ENCODE measurements at regions not wholly inside any gene's neighbourhood (a gene's known extent, or its start where the extent isn't known, plus 50 kb on each side); places are given as distances from the start of the nearest gene placed in this dataset.

DNA sequence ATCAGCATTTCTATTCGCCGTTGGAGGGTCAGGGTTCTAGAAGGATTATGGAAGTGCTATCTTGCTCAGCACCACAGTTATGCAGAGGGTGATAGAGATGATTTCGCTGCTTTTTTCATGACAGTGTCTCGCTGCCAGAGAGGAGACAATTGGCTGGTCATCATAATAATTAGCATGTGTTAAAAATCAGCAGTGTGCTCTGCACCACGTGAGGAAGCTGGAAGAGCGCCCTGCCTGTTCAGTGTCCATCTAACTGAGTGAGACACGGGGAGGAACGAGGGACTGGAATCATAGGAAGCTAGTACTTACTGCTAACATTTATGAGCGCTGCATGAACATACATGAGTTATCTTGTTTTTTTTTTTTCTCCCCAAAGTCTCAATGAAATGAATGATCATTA lies 116.2 kb upstream of the PLAAT1 start:
- H3K27me3 ChIP-seq (ENCODE audit: insufficient read depth, low read depth): no peaks in the 10 kb centered on the region
- no peak overlapping the region for H3K4me2 ChIP-seq
- no peak overlapping the region for H3K27ac ChIP-seq
- no peak overlapping the region for H3K9ac ChIP-seq
- TF ChIP-seq, protein P1, sequence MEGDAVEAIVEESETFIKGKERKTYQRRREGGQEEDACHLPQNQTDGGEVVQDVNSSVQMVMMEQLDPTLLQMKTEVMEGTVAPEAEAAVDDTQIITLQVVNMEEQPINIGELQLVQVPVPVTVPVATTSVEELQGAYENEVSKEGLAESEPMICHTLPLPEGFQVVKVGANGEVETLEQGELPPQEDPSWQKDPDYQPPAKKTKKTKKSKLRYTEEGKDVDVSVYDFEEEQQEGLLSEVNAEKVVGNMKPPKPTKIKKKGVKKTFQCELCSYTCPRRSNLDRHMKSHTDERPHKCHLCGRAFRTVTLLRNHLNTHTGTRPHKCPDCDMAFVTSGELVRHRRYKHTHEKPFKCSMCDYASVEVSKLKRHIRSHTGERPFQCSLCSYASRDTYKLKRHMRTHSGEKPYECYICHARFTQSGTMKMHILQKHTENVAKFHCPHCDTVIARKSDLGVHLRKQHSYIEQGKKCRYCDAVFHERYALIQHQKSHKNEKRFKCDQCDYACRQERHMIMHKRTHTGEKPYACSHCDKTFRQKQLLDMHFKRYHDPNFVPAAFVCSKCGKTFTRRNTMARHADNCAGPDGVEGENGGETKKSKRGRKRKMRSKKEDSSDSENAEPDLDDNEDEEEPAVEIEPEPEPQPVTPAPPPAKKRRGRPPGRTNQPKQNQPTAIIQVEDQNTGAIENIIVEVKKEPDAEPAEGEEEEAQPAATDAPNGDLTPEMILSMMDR (conservative IDR thresholded peaks at IDR 0.05; ENCODE audit: low read depth, low read length): no peak
- H2AFZ ChIP-seq (ENCODE audit: low read depth): no peak overlapping the region
- H3K79me2 ChIP-seq (ENCODE audit: insufficient read depth, low read depth): no peaks in the 10 kb centered on the region
- H4K20me1 ChIP-seq (ENCODE audit: insufficient read depth): no peaks in the 10 kb centered on the region
- H3K36me3 ChIP-seq (ENCODE audit: insufficient read depth): no peaks in the 10 kb centered on the region
- H3K4me1 ChIP-seq (ENCODE audit: low read depth, poor library complexity, severe bottlenecking): no peaks in the 10 kb centered on the region
- no peak overlapping the region for H3K4me3 ChIP-seq (IDR thresholded peaks at IDR 0.05; ENCODE audit: insufficient read depth, low read depth, low read length)

DNA sequence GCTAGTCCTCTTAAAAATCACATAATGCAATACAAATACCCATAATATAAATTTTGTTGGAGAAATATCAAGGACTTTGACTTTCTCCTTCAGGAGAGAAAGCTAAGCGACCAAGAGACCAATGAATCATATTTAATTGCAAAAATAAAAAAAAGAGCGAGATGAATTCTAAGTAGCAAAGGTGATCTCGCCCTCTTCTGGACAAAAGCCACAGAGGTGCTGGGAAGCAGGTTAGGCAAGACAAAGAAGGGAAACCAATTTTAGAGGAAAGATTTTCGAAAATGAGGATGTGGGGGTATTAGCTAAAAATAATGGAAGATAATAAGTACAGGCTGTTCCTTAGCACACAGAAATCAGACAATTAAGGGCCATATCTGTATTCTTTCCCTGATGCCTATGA lies 111.4 kb upstream of the PLAAT1 start:
- H2AFZ ChIP-seq (ENCODE audit: low read depth): no peak overlapping the region

DNA sequence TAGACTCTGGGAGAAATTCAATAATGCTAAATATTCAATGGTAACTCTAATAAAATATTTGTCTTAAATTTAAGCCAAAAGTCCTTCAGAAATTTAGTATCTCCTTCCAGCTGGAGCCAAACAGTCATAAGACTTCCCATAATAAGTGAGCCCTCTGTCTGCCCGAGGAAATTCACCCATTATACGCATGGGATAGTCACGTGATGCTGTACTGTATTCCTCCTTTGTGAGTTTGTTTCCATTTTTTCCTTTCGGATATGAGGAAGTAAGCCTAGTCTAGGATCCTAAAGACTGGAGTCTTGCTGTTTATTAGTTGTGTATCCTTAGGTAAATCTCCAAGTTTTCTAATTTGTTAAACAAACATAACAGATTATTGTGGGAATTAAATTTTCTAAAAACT lies 110.4 kb upstream of the PLAAT1 start:
- Histone ChIP-seq H4K20me1 (ENCODE audit: insufficient read depth) (no peaks in the 10 kb centered on the region), H3K4me1 (ENCODE audit: low read depth, poor library complexity, severe bottlenecking) (no peaks in the 10 kb centered on the region), H3K4me2 (no peak overlapping the region), H3K79me2 (ENCODE audit: insufficient read depth, low read depth) (no peaks in the 10 kb centered on the region), H3K36me3 (ENCODE audit: insufficient read depth) (no peaks in the 10 kb centered on the region), H3K4me3 (IDR thresholded peaks at IDR 0.05; ENCODE audit: insufficient read depth, low read depth, low read length) (no peak overlapping the region), H2AFZ (ENCODE audit: low read depth) (no peak overlapping the region), H3K9ac (no peak overlapping the region), H3K27me3 (ENCODE audit: insufficient read depth, low read depth) (no peaks in the 10 kb centered on the region), H3K27ac (no peak overlapping the region)
- TF ChIP-seq, protein P1 (conservative IDR thresholded peaks at IDR 0.05; ENCODE audit: low read depth, low read length): no peak

More for the DNA sequence above, 111.4 kb upstream of the PLAAT1 start:
- no peaks in the 10 kb centered on the region for H3K27me3 ChIP-seq (ENCODE audit: insufficient read depth, low read depth)
- no peak overlapping the region for H3K27ac ChIP-seq
- H3K4me1 ChIP-seq (ENCODE audit: low read depth, poor library complexity, severe bottlenecking): no peaks in the 10 kb centered on the region
- H3K4me3 ChIP-seq (IDR thresholded peaks at IDR 0.05; ENCODE audit: insufficient read depth, low read depth, low read length): no peak overlapping the region
- H3K9ac ChIP-seq: no peak overlapping the region
- H3K36me3 ChIP-seq (ENCODE audit: insufficient read depth): no peaks in the 10 kb centered on the region
- no peak overlapping the region for H3K4me2 ChIP-seq
- H3K79me2 ChIP-seq (ENCODE audit: insufficient read depth, low read depth): no peaks in the 10 kb centered on the region
- H4K20me1 ChIP-seq (ENCODE audit: insufficient read depth): no peaks in the 10 kb centered on the region
- TF ChIP-seq, protein P1 (conservative IDR thresholded peaks at IDR 0.05; ENCODE audit: low read depth, low read length): no peak

DNA sequence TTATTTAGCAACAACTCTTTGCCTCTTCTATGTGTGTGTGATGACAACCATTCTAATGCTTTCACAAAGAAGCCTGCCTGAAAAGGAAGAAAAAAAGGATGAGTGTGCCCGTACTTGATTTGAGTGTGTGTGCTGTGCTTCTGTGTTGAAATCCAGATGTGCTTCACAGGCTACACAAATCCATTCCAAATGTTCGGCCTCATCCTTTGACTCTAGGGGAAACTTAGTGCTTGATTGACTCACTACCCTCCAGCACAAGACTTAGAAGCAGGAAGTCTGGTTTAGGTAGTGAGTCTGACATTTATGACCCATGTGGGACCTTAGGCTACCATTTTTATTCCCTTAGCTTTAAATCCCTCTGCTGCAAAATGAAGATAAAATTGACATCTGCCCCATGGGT lies 108.8 kb upstream of the PLAAT1 start:
- no peak overlapping the region for H3K4me2 ChIP-seq
- no peak overlapping the region for H2AFZ ChIP-seq (ENCODE audit: low read depth)
- H3K27me3 ChIP-seq (ENCODE audit: insufficient read depth, low read depth): no peaks in the 10 kb centered on the region
- H4K20me1 ChIP-seq (ENCODE audit: insufficient read depth): no peaks in the 10 kb centered on the region
- H3K4me3 ChIP-seq (IDR thresholded peaks at IDR 0.05; ENCODE audit: insufficient read depth, low read depth, low read length): no peak overlapping the region
- no peak overlapping the region for H3K9ac ChIP-seq
- no peak overlapping the region for H3K27ac ChIP-seq
- TF ChIP-seq, protein P1 (conservative IDR thresholded peaks at IDR 0.05; ENCODE audit: low read depth, low read length): no peak
- H3K79me2 ChIP-seq (ENCODE audit: insufficient read depth, low read depth): no peaks in the 10 kb centered on the region
- no peaks in the 10 kb centered on the region for H3K4me1 ChIP-seq (ENCODE audit: low read depth, poor library complexity, severe bottlenecking)
- H3K36me3 ChIP-seq (ENCODE audit: insufficient read depth): no peaks in the 10 kb centered on the region
